Uterus (tissue), 3 donors: ENCODE measurements at regions not wholly inside any gene's neighbourhood (a gene's known extent, or its start where the extent isn't known, plus 50 kb on each side); places are given as distances from the start of the nearest gene placed in this dataset.

Experiments used
- DNase-seq, 2 donors: peaks; one replicate each; pipeline ENCODE4 v3.0.0-alpha.2; 2019 to 2020
- H3K27ac ChIP-seq, 2 donors: fragments of 200-600 bp; sonication (generic); 1 replicate in 1 of 2; 2 replicates in 1 of 2; pipeline ENCODE4 v1.5.1; 2016 to 2018
- H3K27me3 ChIP-seq, 2 donors: fragments of 200-600 bp; sonication (generic); one replicate each; pipeline ENCODE4 v1.5.1; 2018 to 2019; ENCODE audit warnings: control low read depth in 1 of 2
- H3K36me3 ChIP-seq, 2 donors: fragments of 200-600 bp; sonication (generic); one replicate each; pipeline ENCODE4 v1.5.1; 2019; ENCODE audit warnings: control low read depth in 1 of 2
- H3K4me1 ChIP-seq, 2 donors: fragments of 200-600 bp; sonication (generic); one replicate each; pipeline ENCODE4 v1.5.1; 2018 to 2019; ENCODE audit warnings: control low read depth in 1 of 2
- H3K4me3 ChIP-seq, 2 donors: fragments of 200-600 bp; sonication (generic); 1 replicate in 1 of 2; 2 replicates in 1 of 2; pipeline ENCODE4 v1.5.1; 2018 to 2019; ENCODE audit warnings: mild to moderate bottlenecking in 1 of 2
- H3K9me3 ChIP-seq, 2 donors: fragments of 200-600 bp; sonication (generic); one replicate each; pipeline ENCODE4 v1.5.1; 2019; ENCODE audit warnings: control low read depth in 1 of 2
- CTCF ChIP-seq, 4 experiments: fragments of 200-600 bp in 2 of 4; fragments of 450-650 bp in 2 of 4; sonication (generic) in 2 of 4; IDR thresholded peaks; one replicate each; pipeline ENCODE4 v1.5.1; 2016 to 2019; ENCODE audit warnings: antibody characterized with exemption in 4 of 4, mild to moderate bottlenecking in 2 of 4, moderate library complexity in 1 of 4
- POLR2A ChIP-seq, 2 donors: fragments of 450-650 bp; IDR thresholded peaks; one replicate each; pipeline ENCODE4 v1.6.1; 2016; ENCODE audit warnings: antibody characterized with exemption in 2 of 2, mild to moderate bottlenecking in 1 of 2, moderate library complexity in 1 of 2
- intact Hi-C: fragments of 100-400 bp; cut with DNase I; formaldehyde crosslinking; loops from one replicate; pipeline ENCODE4 v1.15.1; 2023; ENCODE audit warnings: low total_unique reads
- donor health status: DM: yes; HTN: yes; CAD: no.

- Histone ChIP-seq H3K4me1 (no peaks in the 10 kb centered on the region), H3K36me3 (no peaks in the 10 kb centered on the region), H3K27me3 (no peaks in the 10 kb centered on the region), H3K9me3 (peaks cover 0 to 12% of the 10 kb centered on the region in 2 donors), H3K27ac (no peak overlapping the region), H3K4me3 (no peak overlapping the region)
- DNase-seq: no peak
- intact Hi-C loops: no loop called here
- TF ChIP-seq POLR2A (IDR thresholded peaks at IDR 0.05): no peak
- TF ChIP-seq CTCF (IDR thresholded peaks at IDR 0.05): no peak
These were observed 349.2 kb downstream of the MAFB start for GRCh38 chr20:40339661-40340449.

DNA sequence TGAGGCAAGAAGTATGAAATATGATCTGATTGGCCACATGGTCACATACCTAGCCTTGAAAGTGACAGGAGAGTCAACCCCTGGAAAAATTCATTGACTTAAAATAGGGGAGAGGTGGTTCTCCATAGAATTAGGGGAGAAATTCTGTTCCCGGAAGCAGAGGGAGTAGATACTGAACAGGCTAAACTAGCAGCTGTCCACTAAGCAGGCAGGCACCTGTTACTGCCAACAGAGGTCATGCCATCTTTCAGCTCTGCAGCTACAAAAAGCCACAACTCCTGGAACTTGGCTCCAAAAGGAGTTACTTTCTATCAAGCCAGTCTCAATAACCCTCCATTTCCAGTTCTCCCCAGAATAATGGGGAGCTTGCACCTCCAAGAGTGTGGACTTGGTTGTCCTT lies 352.5 kb downstream of the MAFB start:
- intact Hi-C loops: no loop called here
- Histone ChIP-seq H3K4me1 (no peaks in the 10 kb centered on the region), H3K9me3 (no peaks in the 10 kb centered on the region), H3K27ac (no peak overlapping the region), H3K27me3 (no peaks in the 10 kb centered on the region), H3K4me3 (no peak overlapping the region), H3K36me3 (no peaks in the 10 kb centered on the region)
- no peak for TF ChIP-seq POLR2A (IDR thresholded peaks at IDR 0.05)
- TF ChIP-seq CTCF (IDR thresholded peaks at IDR 0.05): no peak
- DNase-seq: no peak

DNA sequence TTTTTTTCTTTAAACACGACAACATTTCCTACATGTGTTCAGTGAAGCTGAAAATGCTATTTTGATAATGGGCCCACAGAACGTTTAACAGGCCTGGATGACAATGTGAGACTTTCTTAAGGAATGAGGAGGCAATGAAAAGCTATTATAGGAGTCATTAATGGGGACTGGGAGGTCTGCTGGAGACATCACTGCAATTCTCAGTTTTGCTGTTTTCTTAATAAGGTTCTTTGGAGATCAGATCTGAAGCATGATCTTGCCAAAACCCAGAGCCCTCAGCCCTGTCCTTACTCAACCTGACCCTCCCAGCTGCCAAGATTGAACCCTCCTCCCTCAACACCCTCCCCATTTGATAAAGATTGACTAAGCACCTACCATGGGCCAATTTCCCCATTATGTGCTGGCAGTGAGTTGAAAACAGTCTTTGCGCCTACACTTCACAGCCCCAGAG lies 353.1 kb downstream of the MAFB start:
- H3K27me3 ChIP-seq: no peaks in the 10 kb centered on the region
- intact Hi-C loops: no loop called here
- peak overlapping the region in 1 of 2 donors; percentile 12 for H3K27ac ChIP-seq
- no peak overlapping the region for H3K4me3 ChIP-seq
- no peaks in the 10 kb centered on the region for H3K36me3 ChIP-seq
- H3K4me1 ChIP-seq: no peaks in the 10 kb centered on the region
- H3K9me3 ChIP-seq: no peaks in the 10 kb centered on the region
- DNase-seq: no peak
- TF ChIP-seq CTCF (IDR thresholded peaks at IDR 0.05) (no peak), POLR2A (IDR thresholded peaks at IDR 0.05) (no peak)

DNA sequence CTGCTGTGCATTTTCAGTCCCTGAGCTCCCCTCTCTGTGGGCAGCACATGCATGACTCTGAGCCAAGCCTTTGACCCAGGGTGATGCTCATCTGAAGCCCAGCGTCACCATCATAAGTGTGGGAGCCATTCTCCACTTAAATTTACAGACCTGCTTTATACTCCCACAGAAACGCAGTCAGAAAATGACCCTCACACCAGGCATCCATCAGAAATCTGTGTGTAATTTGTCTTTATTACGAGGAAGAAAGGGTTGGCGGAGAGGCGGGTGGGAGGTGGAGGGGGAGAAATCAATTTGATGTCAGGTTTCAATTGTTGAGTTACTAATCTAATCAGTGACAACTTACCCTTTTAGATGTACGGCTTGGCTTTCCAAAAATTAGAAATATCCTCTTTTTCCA lies 353.6 kb downstream of the MAFB start:
- H3K9me3 ChIP-seq: no peaks in the 10 kb centered on the region
- H3K4me1 ChIP-seq: no peaks in the 10 kb centered on the region
- no peak for TF ChIP-seq CTCF (IDR thresholded peaks at IDR 0.05)
- TF ChIP-seq POLR2A (IDR thresholded peaks at IDR 0.05): no peak
- no peak for DNase-seq
- peak overlapping the region in 1 of 2 donors; percentile 12 for H3K27ac ChIP-seq
- no peaks in the 10 kb centered on the region for H3K27me3 ChIP-seq
- H3K36me3 ChIP-seq: no peaks in the 10 kb centered on the region
- no peak overlapping the region for H3K4me3 ChIP-seq
- intact Hi-C loops: no loop called here

DNA sequence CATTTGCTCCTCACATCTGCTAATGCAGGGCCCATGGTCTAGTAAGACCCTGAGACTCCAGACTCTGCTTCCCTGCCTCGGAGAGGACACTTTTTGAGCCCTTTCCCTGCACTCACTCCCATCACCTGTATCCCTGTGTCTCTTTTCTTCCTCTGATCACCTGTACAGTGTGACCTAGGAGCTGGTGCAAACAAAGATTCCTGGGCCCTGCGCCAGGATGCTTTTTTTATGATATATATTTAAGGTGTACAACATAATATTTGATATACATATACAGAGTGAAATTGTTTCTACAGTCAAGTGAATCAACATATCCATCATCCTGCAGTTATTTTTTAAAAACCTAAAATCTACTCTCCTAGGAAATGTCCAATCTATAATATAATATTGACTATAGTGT lies 355.4 kb downstream of the MAFB start:
- H3K27ac ChIP-seq: no peak overlapping the region
- intact Hi-C loops: no loop called here
- H3K27me3 ChIP-seq: no peaks in the 10 kb centered on the region
- no peaks in the 10 kb centered on the region for H3K36me3 ChIP-seq
- DNase-seq: no peak
- no peaks in the 10 kb centered on the region for H3K9me3 ChIP-seq
- TF ChIP-seq POLR2A (IDR thresholded peaks at IDR 0.05): no peak
- no peak for TF ChIP-seq CTCF (IDR thresholded peaks at IDR 0.05)
- no peaks in the 10 kb centered on the region for H3K4me1 ChIP-seq
- no peak overlapping the region for H3K4me3 ChIP-seq
